UCSD-AML1 (cell line): ENCODE measurements at regions not wholly inside any gene's neighbourhood (a gene's known extent, or its start where the extent isn't known, plus 50 kb on each side); places are given as distances from the start of the nearest gene placed in this dataset.
"Not testable (repeated sequence)": the region's sequence is repeated elsewhere in the genome, so short reads cannot be mapped to it uniquely, and the experiment has no call there.

Source experiments
- DNase-seq: peaks from one replicate; lab custom pipeline; 2025; ENCODE audit not compliant: unreplicated experiment; lab: John Stamatoyannopoulos, UW

DNA sequence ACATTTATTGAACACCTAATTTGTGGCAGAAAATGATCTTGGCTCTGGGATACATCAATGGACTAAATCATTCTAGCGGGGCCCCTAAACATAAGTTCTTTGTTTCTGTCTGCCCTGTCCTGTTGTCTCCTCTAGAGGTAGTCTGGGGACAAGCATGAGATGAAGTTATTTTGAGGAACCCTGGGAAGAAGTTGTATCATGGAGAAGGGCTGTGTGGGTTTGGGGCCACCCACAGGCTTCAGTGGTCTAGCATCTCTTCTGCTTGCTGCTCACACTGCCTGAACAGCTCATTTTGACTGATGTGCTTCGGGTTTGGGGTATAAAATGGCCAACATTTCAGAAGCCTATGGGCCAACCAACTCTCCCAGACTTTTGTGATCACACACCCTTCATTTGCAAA is 50.3 kb upstream of the OSBPL11 start:
- DNase-seq = no peak

DNA sequence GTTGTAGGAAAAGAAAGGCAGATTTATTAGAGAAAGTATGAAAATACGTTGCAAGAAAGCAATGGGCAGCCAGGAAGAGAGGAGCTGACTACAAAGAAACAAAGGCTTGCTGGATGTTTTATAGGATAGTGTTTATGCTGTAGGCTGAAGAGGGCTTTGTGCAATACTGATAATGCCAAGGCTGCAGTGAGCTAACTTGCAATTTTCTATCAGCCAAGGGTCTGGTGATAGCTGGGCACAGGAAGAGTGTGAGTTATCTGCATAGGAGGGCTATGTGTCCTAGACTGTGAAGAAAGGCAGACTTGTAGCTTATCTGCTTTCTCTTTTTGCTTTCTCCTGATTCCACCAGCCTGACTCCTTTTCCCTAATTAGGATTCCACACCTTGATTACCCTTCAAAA is 51.3 kb upstream of the OSBPL11 start:
- no peak for DNase-seq

DNA sequence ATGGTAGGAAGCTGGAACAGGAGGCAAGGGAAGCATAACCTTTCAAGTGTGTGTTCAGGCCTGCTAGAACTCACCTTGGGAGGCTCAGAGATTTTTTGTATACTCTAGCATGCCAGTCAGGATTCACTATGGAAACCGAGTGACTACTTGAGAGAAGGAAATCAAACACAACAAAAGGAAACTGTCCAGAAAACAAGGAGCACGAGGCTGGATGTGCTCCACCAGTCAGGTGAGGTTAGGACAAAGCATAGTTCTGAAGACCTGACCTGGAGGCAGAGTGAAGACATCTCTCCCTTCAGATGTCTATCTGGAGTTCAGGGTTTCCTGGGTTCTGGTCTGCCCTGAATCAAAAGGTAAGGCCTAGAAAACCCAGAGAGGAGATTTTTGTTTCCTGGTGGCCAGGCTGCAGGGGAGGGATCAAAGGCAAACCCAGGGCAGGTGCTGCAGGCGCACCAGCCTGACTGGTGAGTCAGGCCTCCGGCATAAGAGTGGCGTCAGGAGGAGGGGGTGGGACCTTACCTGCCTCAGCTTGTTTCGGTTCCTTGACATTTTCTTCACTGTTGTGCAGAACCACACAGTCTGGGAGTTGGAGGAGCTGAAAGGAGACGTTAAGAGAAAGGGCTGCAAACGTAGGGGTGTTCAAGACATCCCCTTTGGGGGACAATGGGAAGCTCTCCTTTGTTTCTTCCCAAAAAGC is 52.2 kb upstream of the OSBPL11 start:
- no peak for DNase-seq

DNA sequence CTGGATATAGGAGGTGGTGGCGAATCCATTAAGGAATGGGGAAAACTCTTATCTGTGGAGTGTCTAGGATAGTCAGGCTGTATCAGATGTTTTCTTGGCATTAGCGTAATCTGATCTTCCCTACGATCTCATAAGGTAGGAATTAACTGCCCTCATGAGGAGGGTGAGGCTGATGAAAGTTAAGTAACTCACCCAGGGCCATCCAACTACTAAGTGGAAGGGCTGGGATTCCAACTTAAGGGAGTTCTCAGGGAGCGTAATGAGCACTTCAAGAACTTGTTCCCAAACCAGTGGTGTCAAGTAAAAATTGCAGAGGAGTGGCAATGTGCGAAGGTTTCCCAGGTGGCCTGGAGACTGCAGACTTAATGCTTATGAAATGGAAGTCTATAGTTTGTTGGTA is 55.9 kb upstream of the OSBPL11 start:
- DNase-seq = no peak

DNA sequence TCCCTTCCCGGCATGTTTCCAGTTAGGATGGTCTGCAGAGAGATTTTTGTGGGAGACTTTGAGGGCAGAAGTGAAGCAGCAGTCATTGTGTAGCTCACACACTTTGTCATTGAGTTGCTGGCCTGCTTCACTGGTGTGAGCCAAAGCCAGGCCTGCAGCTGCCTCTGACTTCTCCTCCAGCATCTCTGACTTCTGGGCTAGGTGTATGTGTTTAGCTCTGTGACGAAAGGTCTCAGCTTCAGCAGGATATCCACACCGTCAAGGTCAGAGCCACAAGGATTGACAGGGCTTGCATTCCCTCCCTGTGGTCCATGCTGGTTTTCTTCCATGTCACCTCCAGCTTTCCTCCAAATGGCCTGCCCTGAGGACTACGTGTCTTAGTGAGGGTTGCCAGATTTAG is 57.1 kb upstream of the OSBPL11 start:
- DNase-seq = no peak

DNA sequence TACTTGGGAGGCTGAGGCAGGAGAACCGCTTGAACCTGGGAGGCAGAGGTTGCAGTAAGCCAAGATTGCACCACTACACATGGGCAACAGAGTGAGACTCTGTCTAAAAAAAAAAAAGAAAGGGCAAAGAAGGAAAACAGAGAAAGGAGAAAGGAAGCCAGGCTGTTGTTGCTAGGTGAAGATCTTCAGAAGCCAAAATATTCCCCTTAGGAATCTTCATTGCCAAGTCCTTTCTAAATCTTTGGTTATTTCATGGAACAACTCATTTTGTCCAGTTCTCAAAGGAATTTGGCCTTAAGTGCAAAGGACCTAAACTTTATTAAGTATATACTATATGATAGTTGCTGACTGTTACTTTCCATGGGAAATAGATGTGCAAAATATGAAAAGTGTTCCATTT is 59.2 kb upstream of the OSBPL11 start:
- DNase-seq = no peak

DNA sequence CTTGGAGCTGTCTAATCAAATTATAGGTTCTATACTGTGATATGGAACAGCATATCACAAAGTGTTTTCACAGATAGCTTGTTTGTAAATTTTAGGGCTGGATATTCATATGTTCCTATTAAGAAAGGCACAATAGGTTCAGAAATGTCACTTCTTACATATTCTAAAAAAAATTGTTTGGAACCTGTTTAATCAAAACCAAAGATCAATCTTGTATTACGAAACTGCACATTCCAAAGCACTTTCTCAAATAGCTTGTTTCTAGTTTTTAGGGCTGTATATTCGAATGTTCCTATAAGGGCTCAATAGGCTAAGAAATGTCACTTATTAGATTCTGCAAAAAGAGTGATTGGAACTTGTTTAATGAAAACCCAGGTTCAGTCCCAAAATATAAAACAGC is 67.4 kb upstream of the OSBPL11 start:
- no peak for DNase-seq

DNA sequence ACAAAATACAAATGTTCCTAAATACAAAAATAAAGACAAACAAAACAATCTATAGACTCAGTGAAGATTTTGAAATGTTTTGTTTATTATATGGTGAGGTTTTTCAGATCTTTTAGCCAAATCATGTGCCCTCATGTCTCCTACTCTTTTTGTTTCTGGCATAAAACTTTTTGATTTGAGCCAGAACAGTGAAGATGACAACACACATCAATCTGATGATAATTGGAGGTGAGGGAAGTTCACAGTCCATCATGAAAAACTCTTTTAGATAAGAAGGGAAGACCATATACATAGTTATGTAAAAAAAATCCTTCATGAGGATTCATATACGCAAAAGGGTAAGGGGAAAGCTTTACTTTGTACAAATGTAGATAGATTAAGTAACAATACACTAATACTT is 75.1 kb upstream of the OSBPL11 start:
- no peak for DNase-seq

DNA sequence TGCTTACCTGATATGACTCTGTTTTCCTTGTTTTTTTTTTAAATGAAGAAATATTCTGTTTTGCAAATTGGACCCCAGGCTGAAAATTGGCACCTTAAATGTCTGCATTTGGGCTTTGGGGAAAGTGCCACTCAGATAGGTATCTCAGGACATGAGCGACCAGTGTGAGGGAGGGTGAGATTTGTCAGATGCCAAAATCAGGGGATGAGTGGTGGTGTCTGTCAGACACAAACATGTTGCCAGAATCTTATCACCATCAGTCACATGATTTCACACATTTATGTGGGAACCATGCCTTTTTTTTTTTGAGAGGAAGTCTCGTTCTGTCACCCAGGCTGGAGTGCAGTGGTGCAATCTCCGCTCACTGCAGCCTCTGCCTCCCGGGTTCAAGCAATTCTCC is 75.6 kb upstream of the OSBPL11 start:
- DNase-seq = no peak

DNA sequence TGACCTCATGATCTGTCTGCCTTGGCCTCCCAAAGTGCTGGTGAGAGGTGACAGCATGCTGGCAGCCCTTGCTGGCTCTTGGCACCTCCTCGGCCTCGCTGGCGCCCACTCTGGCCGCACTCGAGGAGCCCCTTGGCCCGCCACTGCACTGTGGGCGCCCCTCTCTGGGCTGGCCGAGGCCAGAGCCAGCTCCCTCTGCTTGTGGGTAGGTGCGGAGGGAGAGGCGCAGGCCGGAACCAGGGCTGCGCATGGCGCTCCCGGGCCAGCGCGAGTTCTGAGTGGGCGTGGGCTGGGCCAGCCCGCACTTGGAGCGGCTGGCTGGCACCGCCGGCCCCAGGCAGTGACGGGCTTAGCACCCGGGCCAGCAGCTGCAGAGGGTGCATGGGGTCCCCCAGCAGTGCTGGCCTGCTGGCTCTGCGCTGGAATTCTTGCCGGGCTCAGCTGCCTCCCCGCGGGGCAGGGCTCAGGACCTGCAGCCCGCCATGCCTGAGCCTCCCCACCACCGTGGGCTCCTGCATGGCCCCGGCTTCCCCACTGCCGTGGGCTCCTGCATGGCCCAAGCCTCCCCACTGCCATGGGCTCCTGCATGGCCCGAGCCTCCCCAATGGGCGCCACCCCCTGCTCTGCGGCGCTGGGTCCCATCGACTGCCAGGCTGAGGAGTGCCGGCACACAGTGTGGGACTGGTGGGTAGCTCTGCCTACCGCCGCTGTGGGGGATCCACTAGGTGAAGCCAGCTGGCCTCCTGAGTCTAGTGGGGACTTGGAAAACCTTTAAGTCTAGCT is 76.4 kb upstream of the OSBPL11 start:
- DNase-seq = no peak

DNA sequence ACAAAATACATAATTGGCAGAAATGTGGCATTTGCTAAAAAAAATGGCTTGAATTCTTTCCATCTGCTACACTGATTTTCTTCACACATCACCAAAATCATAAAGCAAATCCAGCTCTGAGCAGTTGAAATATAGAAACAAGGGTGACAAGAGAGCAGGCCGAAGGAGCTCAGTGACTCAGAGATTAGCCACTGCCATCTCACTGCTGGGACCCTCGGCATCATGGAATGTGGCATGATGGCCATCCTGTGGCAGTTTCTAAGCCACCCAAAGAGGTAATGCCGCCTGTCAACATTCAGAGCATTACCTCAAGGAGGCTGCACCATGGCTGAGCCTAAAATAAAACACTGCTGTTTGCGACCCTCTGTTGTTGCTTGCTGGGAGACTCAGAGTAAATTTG is 80.5 kb upstream of the OSBPL11 start:
- DNase-seq = no peak

DNA sequence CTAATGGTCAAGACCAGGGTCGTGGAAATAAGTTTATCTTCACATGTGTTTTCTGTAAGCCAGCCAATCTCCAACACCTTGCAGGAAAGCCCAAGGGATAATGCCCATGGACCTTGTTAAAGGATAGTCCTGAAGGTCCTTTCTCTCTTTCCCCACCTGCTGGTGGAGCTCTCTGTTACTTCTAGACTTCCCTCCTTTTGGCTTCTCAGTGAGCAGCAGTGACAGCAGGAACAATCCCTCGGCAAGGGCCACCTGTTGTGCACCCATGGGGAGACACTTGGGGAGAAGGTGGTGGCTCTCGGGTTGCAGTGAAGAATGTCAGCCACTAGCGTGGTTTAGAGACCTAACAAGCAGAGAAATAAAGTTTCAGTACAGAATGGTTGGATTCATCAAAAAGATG is 84.0 kb upstream of the OSBPL11 start:
- DNase-seq = no peak

DNA sequence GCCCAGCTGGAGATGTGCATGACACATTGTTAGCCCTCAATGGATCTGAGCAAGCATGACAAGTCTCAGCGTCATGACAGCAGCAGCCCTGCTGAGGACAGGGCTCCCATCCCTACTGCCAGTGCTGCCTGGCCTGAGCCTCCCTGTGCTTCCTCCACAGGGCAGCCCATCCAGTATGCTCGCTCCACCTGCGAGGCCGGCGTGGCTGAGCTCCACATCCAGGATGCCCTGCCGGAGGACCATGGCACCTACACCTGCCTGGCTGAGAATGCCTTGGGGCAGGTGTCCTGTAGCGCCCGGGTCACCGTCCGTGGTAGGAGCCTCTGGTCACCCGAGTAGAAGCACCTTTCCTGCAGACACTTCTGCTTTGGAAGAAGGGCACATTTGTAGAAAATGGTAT is 85.8 kb upstream of the OSBPL11 start:
- DNase-seq = no peak

DNA sequence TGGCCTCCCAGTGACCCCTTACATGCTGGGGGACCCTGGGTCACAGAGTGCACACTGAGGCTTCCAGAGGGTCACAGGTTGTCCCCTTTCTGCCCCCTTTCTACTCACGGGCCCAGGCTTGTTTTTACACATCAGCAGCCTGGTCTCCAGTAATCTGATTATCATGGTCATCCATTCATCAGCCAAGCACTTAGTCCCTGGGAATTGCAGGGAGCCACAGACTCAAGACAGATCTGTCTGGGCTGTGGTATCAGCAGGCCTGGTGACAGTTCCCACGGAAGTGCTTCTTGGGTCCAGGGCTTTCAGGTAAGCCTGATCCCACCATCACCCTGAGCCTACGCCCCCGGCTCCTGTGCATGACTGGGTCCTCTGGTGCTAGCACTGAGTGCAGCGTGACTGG is 86.6 kb upstream of the OSBPL11 start:
- not testable (repeated sequence) for DNase-seq

DNA sequence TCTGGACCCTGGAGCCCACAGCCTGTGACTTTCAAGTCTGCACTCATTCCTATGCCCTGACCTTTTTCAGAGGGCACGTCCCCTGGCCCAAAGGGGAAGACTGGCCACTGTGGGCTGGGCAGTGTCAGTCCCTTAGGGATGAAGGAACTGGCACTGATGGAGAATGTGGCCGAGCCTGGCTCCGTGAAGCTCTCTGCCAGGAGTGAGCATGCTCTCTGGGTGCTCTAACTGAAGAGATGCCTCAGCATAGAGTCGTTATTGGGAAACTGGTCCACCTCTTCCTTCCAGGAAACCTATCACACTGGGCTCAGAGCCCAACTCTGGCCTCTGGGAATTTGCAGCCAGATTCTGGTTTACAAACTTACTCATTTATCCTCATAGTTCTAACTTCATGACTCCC is 87.3 kb upstream of the OSBPL11 start:
- DNase-seq = not testable (repeated sequence)

DNA sequence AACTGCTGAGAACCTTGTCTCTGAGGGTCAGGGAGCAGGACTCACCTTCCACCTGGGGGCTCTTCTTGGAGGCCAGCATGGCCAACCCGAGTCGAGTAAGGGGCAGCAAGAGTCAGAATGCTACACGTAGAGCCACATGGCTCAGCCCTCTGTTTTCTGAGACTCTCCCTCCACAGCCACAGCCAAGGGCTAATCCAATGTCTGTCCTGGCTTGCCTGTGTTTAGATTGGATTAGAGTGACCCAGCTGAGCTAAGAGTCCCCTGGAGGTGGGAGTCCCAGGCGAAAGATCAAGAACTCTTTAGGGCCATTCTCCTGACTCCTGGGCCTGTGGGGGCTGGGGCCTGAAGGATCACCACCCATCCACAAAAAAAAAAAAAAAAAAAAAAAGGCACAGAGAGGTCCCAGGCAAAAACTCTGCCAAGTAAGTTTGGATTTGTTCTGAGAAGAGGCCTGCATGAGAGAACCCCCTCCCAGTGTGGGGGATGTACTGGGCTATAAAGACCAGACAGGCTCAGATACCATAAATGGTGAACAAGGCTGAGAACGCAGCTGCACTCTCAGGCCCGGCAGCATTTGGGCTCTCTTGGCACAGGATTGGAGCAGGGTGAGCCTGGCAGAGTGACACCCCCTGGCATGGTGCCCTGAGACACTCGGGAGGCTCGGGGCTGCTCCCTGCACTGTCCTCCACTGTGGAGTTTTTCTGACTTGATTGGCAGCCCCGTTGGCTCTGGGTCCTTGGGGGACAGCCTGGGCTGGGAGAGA is 88.0 kb upstream of the OSBPL11 start:
- no peak for DNase-seq

DNA sequence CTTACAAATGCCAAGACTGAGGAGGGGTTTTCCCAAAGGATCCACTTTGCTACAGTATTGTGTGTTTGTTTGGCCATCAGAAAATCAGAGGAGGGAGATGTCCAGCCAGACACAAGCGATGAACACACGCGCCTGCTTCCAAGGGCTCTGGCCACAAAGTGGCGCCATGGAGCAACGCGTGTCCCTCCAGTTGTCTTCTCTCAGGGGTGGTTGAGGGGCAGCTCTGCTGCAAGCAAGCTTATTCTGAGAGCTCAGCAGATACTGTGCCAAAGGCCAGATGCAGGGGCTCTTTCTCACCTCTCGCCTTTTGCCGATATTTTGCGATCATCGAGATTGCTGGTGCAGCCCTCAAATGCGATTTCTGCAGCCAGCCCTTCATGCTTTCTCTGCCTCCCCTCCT is 88.9 kb upstream of the OSBPL11 start:
- no peak for DNase-seq

DNA sequence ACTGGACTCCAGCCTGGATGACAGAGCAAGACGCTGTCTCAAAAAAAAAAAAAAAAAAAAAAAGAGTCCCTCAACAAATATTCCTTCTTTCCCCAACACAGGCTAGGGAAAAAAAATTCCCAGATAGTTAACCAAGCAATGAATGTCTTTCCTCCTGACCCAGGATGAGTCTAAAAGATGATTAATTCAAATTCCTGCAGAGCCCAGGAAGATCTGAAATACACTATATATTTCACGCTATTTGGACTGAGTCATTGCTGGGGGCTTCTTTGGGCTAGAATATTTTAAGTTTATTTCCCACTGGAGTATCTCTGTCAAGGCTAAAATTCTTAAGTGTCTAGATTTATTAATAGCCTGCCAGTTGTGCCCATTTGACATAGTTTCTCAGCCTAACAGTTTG is 90.4 kb upstream of the OSBPL11 start:
- not testable (repeated sequence) for DNase-seq

DNA sequence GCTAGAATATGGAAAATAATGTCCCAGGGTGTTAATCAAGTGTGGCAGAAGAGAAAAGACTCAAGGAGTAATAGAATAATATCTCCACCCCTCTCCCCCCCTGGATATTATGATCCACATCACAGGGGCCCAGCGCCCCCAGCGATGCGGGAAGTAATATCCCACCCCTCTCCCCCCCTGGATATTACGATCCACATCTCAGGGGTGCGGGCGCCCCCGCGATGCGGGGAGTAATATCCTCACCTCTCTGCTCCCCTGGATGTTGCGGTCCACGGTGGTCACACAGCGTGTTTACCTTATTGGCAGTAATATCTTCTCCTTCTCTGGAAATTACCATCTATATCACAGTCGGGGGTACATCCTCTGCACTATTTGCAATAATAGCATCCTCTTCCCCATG is 97.1 kb upstream of the OSBPL11 start:
- no peak for DNase-seq

DNA sequence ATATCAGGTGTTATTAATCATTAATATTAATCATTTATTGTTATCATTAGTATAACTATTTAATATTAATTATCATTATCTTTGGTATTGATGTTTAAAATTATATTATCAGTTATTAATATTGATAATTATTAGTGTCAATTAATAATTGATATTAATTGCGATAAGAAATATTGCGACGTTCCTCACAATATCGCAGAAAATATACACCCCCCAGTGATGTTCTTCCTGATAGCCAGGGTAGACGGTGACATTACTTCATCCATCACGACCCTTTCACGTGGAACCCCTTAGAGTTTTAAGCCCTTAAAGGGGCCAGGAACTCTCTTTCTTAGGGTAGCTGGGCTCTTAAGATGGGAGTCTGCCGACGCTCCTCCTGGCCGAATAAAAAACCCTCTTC is 98.6 kb upstream of the OSBPL11 start:
- DNase-seq = no peak

DNA sequence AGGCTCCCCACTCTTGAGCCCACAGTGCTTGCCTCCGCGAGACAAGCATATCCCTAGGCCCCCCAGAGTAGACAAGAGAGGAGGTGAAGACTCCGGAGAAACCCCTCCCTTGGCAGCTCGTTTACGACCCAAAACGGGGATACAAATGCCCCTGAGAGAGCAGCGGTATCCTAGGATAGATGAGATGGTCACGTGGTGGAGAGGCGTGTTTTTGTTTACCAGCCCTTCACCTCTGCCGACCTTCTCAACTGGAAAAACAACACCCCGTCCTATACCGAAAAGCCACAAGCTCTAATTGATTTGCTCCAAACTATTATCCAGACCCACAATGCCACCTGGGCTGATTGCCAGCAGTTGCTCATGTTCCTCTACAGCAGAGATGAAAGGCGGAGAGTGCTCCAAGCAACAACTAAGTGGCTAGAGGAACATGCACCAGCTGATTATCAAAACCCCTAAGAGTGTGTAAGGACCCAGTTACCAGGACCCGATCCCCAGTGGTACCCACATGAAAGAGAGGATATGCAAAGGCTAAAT is 99.5 kb upstream of the OSBPL11 start:
- DNase-seq = no peak

DNA sequence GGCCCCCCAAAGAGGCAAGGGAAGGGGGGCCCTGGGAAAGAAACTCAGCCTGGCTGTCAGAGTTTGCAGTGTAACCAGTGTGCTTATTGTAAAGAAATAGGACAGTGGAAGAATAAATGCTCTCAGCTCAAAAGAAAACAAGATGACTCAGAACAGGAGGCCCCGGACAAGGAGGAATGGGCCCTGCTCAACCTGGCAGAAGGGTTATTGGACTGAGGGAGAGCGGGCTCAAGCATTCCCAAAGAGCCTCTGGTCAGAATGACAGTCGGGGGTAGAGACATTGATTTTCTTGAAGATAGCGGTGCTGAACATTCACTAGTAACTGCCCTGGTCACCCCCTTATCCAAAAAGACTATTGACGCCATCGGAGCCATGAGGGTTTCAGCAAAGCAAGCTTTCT is 100.4 kb upstream of the OSBPL11 start:
- no peak for DNase-seq
